NCI-H1694 treated with DMSO at 0.1 percent for 48 hours (cell line): ENCODE measurements at regions not wholly inside any gene's neighbourhood (a gene's known extent, or its start where the extent isn't known, plus 50 kb on each side); places are given as distances from the start of the nearest gene placed in this dataset.
A peak's percentile ranks its signal among the peaks of the same experiment; 100 is the strongest.
"Not testable (repeated sequence)": the region's sequence is repeated elsewhere in the genome, so short reads cannot be mapped to it uniquely, and the experiment has no call there.

Experiments
- DNase-seq: peaks from one replicate; lab custom pipeline; 2025; lab: John Stamatoyannopoulos, UW

- DNase-seq: no peak
Measured at GRCh38 chr4:112775801-112776200, 138.9 kb downstream of the LARP7 start.

- DNase-seq: no peak
Measured at GRCh38 chr4:112776535-112776934, 139.6 kb downstream of the LARP7 start.

GRCh38 chr4:112778520-112778919 is 141.6 kb downstream of the LARP7 start:
- no peak for DNase-seq

- DNase-seq: no peak
Measured at GRCh38 chr4:112793033-112793432, 156.1 kb downstream of the LARP7 start.

- no peak for DNase-seq
Measured at GRCh38 chr4:112800001-112800400, 163.1 kb downstream of the LARP7 start.

- no peak for DNase-seq
Measured at GRCh38 chr4:112801341-112801740, 164.4 kb downstream of the LARP7 start.

GRCh38 chr4:112802780-112803179 is 165.8 kb downstream of the LARP7 start:
- DNase-seq: no peak

GRCh38 chr4:112807083-112807482 is 170.1 kb downstream of the LARP7 start:
- DNase-seq: no peak

GRCh38 chr4:112808001-112808400 is 171.1 kb downstream of the LARP7 start:
- no peak for DNase-seq

GRCh38 chr4:112813790-112814189 is 176.8 kb downstream of the LARP7 start:
- no peak for DNase-seq

GRCh38 chr4:112817933-112818593 is 181.1 kb downstream of the LARP7 start:
- DNase-seq: peak; percentile 35

GRCh38 chr4:112818594-112818965 is 181.6 kb downstream of the LARP7 start:
- peak; percentile 16 for DNase-seq

- no peak for DNase-seq
Measured at GRCh38 chr4:112819729-112820128, 182.8 kb downstream of the LARP7 start.

- DNase-seq: no peak
Measured at GRCh38 chr4:112823156-112823555, 186.2 kb downstream of the LARP7 start.

GRCh38 chr4:112823606-112824005 is 186.7 kb downstream of the LARP7 start:
- peak; percentile 5 for DNase-seq

- no peak for DNase-seq
Measured at GRCh38 chr4:112830753-112831386, 193.9 kb downstream of the LARP7 start.

- DNase-seq: no peak
Measured at GRCh38 chr4:112832493-112832892, 195.6 kb downstream of the LARP7 start.

GRCh38 chr4:112836895-112837294 is 200.0 kb downstream of the LARP7 start:
- no peak for DNase-seq

- not testable (repeated sequence) for DNase-seq
Measured at GRCh38 chr4:112838015-112838414, 201.1 kb downstream of the LARP7 start.

- no peak for DNase-seq
Measured at GRCh38 chr4:112840061-112840460, 203.1 kb downstream of the LARP7 start.

- no peak for DNase-seq
Measured at GRCh38 chr4:112840619-112841018, 203.7 kb downstream of the LARP7 start.

GRCh38 chr4:112842513-112842912 is 205.6 kb downstream of the LARP7 start:
- no peak for DNase-seq

GRCh38 chr4:112845386-112845785 is 204.1 kb upstream of the ANK2 start:
- no peak for DNase-seq

GRCh38 chr4:112847045-112847444 is 202.4 kb upstream of the ANK2 start:
- DNase-seq: no peak
